Upper lobe of right lung (tissue), 1 donor: ENCODE measurements at regions not wholly inside any gene's neighbourhood (a gene's known extent, or its start where the extent isn't known, plus 50 kb on each side); places are given as distances from the start of the nearest gene placed in this dataset.

Source experiments
- ATAC-seq: fragments of 200-7000 bp; cut with Tn5 transposase; one replicate; pipeline ENCODE4 v1.9.1; 2020; ENCODE audit warnings: mild to moderate bottlenecking, moderate library complexity
- DNase-seq: peaks from one replicate; pipeline ENCODE4 v3.0.0-alpha.2; 2020
- H3K27ac ChIP-seq: fragments of 200-600 bp; one replicate; pipeline ENCODE4 v1.8.0; 2022
- H3K27me3 ChIP-seq: fragments of 200-600 bp; one replicate; pipeline ENCODE4 v1.8.0; 2022; ENCODE audit warnings: mild to moderate bottlenecking
- H3K36me3 ChIP-seq: fragments of 200-600 bp; one replicate; pipeline ENCODE4 v1.8.0; 2022
- H3K4me1 ChIP-seq: fragments of 200-600 bp; one replicate; pipeline ENCODE4 v1.8.0; 2022
- H3K4me3 ChIP-seq: fragments of 200-600 bp; one replicate; pipeline ENCODE4 v1.8.0; 2022; ENCODE audit warnings: mild to moderate bottlenecking
- H3K9me3 ChIP-seq: fragments of 200-600 bp; one replicate; pipeline ENCODE4 v1.8.0; 2022
- CTCF ChIP-seq: fragments of 200-600 bp; IDR thresholded peaks from one replicate; pipeline ENCODE4 v1.8.0; 2022; ENCODE audit warnings: antibody characterized with exemption
- intact Hi-C: fragments of 100-400 bp; cut with DNase I; formaldehyde crosslinking; loops from one replicate; pipeline ENCODE4 v1.11.0; 2022
- donor health status: DM: no; HTN: yes; CAD: no; lungs with severe emphysema.

- peaks cover 25% of the 10 kb centered on the region for H3K27me3 ChIP-seq
- H3K36me3 ChIP-seq, result no peaks in the 10 kb centered on the region
- ATAC-seq (no peak), DNase-seq (no peak)
- H3K4me1 ChIP-seq, result no peaks in the 10 kb centered on the region
- intact Hi-C loops, result no loop called here
- TF ChIP-seq CTCF, result no peak
- H3K4me3 ChIP-seq, result no peak overlapping the region
- no peaks in the 10 kb centered on the region for H3K9me3 ChIP-seq
- H3K27ac ChIP-seq, result no peak overlapping the region
These were observed 87.3 kb downstream of the ADRA2C start for GRCh38 chr4:3853388-3854035.

GRCh38 chr4:3854661-3855060, 88.5 kb downstream of the ADRA2C start:
- ATAC-seq, result no peak
- Histone ChIP-seq H3K4me3 (no peak overlapping the region), H3K4me1 (no peaks in the 10 kb centered on the region), H3K9me3 (no peaks in the 10 kb centered on the region), H3K36me3 (no peaks in the 10 kb centered on the region), H3K27me3 (peaks cover 35% of the 10 kb centered on the region), H3K27ac (no peak overlapping the region)
- intact Hi-C loops, result no loop called here
- TF ChIP-seq CTCF, result no peak
- no peak for DNase-seq

GRCh38 chr4:3855646-3856045, 89.5 kb downstream of the ADRA2C start:
- Histone ChIP-seq H3K36me3 (no peaks in the 10 kb centered on the region), H3K4me3 (no peak overlapping the region), H3K4me1 (no peaks in the 10 kb centered on the region), H3K27ac (no peak overlapping the region), H3K27me3 (peaks cover 37% of the 10 kb centered on the region), H3K9me3 (no peaks in the 10 kb centered on the region)
- intact Hi-C loops, result no loop called here
- DNase-seq (no peak), ATAC-seq (no peak)
- TF ChIP-seq CTCF, result no peak

- no peak overlapping the region for H3K4me3 ChIP-seq
- ATAC-seq (no peak), DNase-seq (no peak)
- H3K4me1 ChIP-seq, result no peaks in the 10 kb centered on the region
- H3K27ac ChIP-seq, result no peak overlapping the region
- no peak for TF ChIP-seq CTCF
- H3K36me3 ChIP-seq, result no peaks in the 10 kb centered on the region
- intact Hi-C loops, result no loop called here
- H3K27me3 ChIP-seq, result peaks cover 38% of the 10 kb centered on the region
- H3K9me3 ChIP-seq, result no peaks in the 10 kb centered on the region
These were observed 90.5 kb downstream of the ADRA2C start for GRCh38 chr4:3856604-3857204.

- ATAC-seq (no peak), DNase-seq (no peak)
- Histone ChIP-seq H3K9me3 (no peaks in the 10 kb centered on the region), H3K36me3 (no peaks in the 10 kb centered on the region), H3K4me3 (no peak overlapping the region), H3K27ac (no peak overlapping the region), H3K4me1 (no peaks in the 10 kb centered on the region), H3K27me3 (peaks cover 39% of the 10 kb centered on the region)
- no peak for TF ChIP-seq CTCF
- intact Hi-C loops, result no loop called here
These were observed 91.2 kb downstream of the ADRA2C start for GRCh38 chr4:3857269-3857926.
